Liver (tissue), 8 donors: ENCODE measurements at regions not wholly inside any gene's neighbourhood (a gene's known extent, or its start where the extent isn't known, plus 50 kb on each side); places are given as distances from the start of the nearest gene placed in this dataset.

Experiments used
- DNase-seq: peaks from one replicate; pipeline ENCODE4 v3.0.0-alpha.2; 2017; ENCODE audit warnings: low spot score
- H3K27ac ChIP-seq, 2 donors: one replicate each; pipeline ENCODE4 v1.7.0; 2013; ENCODE audit warnings: inconsistent platforms in 2 of 2, low read length in 2 of 2, control low read depth in 1 of 2, low read depth in 1 of 2, mild to moderate bottlenecking in 1 of 2
- H3K27me3 ChIP-seq, 4 donors: one replicate each; pipeline versions ENCODE4 v1.6.1 to v1.7.0; 2013; ENCODE audit warnings: low read length in 3 of 4, inconsistent platforms in 1 of 4, mild to moderate bottlenecking in 1 of 4, moderate library complexity in 1 of 4; ENCODE audit not compliant: control insufficient read depth in 4 of 4, insufficient read depth in 4 of 4
- H3K36me3 ChIP-seq, 4 donors: one replicate each; pipeline versions ENCODE4 v1.6.1 to v1.7.0; 2013; ENCODE audit warnings: low read length in 3 of 4, mild to moderate bottlenecking in 3 of 4, low read depth in 1 of 4, moderate library complexity in 1 of 4; ENCODE audit not compliant: control insufficient read depth in 4 of 4, insufficient read depth in 3 of 4
- H3K4me1 ChIP-seq, 4 donors: one replicate each; pipeline versions ENCODE4 v1.6.1 to v1.7.0; 2013; ENCODE audit warnings: low read length in 3 of 4, mild to moderate bottlenecking in 3 of 4, moderate library complexity in 1 of 4; ENCODE audit not compliant: control insufficient read depth in 4 of 4, insufficient read depth in 4 of 4
- H3K4me3 ChIP-seq, 3 donors: one replicate each; pipeline versions ENCODE4 v1.6.1 to v1.7.0; 2013; ENCODE audit warnings: low read length in 3 of 3, control low read depth in 1 of 3, low read depth in 1 of 3, mild to moderate bottlenecking in 1 of 3
- H3K9ac ChIP-seq, 2 donors: one replicate each; pipeline ENCODE4 v1.7.0; 2013; ENCODE audit warnings: low read length in 2 of 2, mild to moderate bottlenecking in 2 of 2, moderate library complexity in 2 of 2, control low read depth in 1 of 2, low read depth in 1 of 2
- H3K9me3 ChIP-seq, 4 donors: one replicate each; pipeline versions ENCODE4 v1.6.1 to v1.7.0; 2013; ENCODE audit warnings: low read length in 3 of 4; ENCODE audit not compliant: control insufficient read depth in 4 of 4
- ATF3 ChIP-seq: IDR thresholded peaks from 2 replicates; pipeline ENCODE4 v1.6.1; 2016; ENCODE audit warnings: antibody characterized with exemption
- CTCF ChIP-seq: fragments of 150-350 bp; IDR thresholded peaks from 2 replicates; pipeline ENCODE4 v1.5.1; 2017; ENCODE audit warnings: improper control_type of control experiment, low read depth, low read length; ENCODE audit not compliant: missing input control
- FOXA1 ChIP-seq: IDR thresholded peaks from 2 replicates; pipeline ENCODE4 v1.6.1; 2016; ENCODE audit warnings: antibody characterized with exemption
- FOXA2 ChIP-seq: IDR thresholded peaks from 2 replicates; pipeline ENCODE4 v1.6.1; 2016; ENCODE audit warnings: antibody characterized with exemption
- GABPA ChIP-seq, 2 donors: IDR thresholded peaks in 1 of 2; conservative IDR thresholded peaks in 1 of 2; 2 replicates each; pipeline ENCODE4 v1.6.1; 2016; ENCODE audit warnings: antibody characterized with exemption in 2 of 2, mild to moderate bottlenecking in 1 of 2, moderate library complexity in 1 of 2
- HNF4A ChIP-seq, 2 donors: conservative IDR thresholded peaks; 2 replicates each; pipeline ENCODE4 v1.6.1; 2016; ENCODE audit warnings: antibody characterized with exemption in 2 of 2, mild to moderate bottlenecking in 2 of 2
- HNF4G ChIP-seq: IDR thresholded peaks from 2 replicates; pipeline ENCODE4 v1.6.1; 2016; ENCODE audit warnings: antibody characterized with exemption
- MAX ChIP-seq: IDR thresholded peaks from 2 replicates; pipeline ENCODE4 v1.6.1; 2016; ENCODE audit warnings: antibody characterized with exemption
- RAD21 ChIP-seq, 2 donors: IDR thresholded peaks; 2 replicates each; pipeline ENCODE4 v1.6.1; 2016; ENCODE audit warnings: antibody characterized with exemption in 2 of 2, mild to moderate bottlenecking in 2 of 2
- RXRA ChIP-seq, 2 donors: IDR thresholded peaks; 2 replicates each; pipeline ENCODE4 v1.6.1; 2017 to 2018; ENCODE audit warnings: antibody characterized with exemption in 2 of 2, mild to moderate bottlenecking in 1 of 2
- SP1 ChIP-seq: IDR thresholded peaks from 2 replicates; pipeline ENCODE4 v1.6.1; 2018; ENCODE audit warnings: antibody characterized with exemption, mild to moderate bottlenecking
- TAF1 ChIP-seq: conservative IDR thresholded peaks from 2 replicates; pipeline ENCODE4 v1.6.1; 2016; ENCODE audit warnings: antibody characterized with exemption, mild to moderate bottlenecking
- YY1 ChIP-seq: IDR thresholded peaks from 2 replicates; pipeline ENCODE4 v1.6.1; 2016; ENCODE audit warnings: antibody characterized with exemption, mild to moderate bottlenecking
- ZBTB33 ChIP-seq: IDR thresholded peaks from 2 replicates; pipeline ENCODE4 v1.6.1; 2016; ENCODE audit warnings: antibody characterized with exemption
- WGBS: extraction: QIAGEN DNeasy Blood & Tissue Kit; methylation state at CpG from one replicate; pipeline ENCODE4 v1.1.7; 2013; 5-methylcytosine and 5-hydroxymethylcytosine counted together
- donor health status: healthy.
- donor health status: healthy.
- donor health status: healthy.
- donor health status: healthy.
- donor health status: healthy.

- no peak overlapping the region for H3K9ac ChIP-seq
- 85% methylated on average over 3 of the region's 3 CpGs for WGBS
- TF ChIP-seq TAF1 (no peak), YY1 (no peak), HNF4G (no peak), FOXA2 (no peak), GABPA (IDR thresholded peaks at IDR 0.05 in 1 of 2, conservative IDR thresholded peaks at IDR 0.05 in 1 of 2) (no peak), ATF3 (no peak)
These were observed 190.0 kb downstream of the EFHB start for GRCh38 chr3:19744047-19744446.

GRCh38 chr3:19742935-19743334, 191.1 kb downstream of the EFHB start:
- Histone ChIP-seq H3K9ac (no peak overlapping the region), H3K4me3 (no peak overlapping the region)
- no peak for DNase-seq

More at GRCh38 chr3:19744047-19744446, 190.0 kb downstream of the EFHB start:
- no peaks in the 10 kb centered on the region for H3K9me3 ChIP-seq
- H3K27ac ChIP-seq = no peak overlapping the region
- H3K4me1 ChIP-seq = no peaks in the 10 kb centered on the region
- H3K36me3 ChIP-seq = no peaks in the 10 kb centered on the region
- H3K27me3 ChIP-seq = peaks cover 0 to 1% (median 0%) of the 10 kb centered on the region in 4 donors
- H3K4me3 ChIP-seq = no peak overlapping the region
- no peak for DNase-seq

More at GRCh38 chr3:19742935-19743334, 191.1 kb downstream of the EFHB start:
- no peak for TF ChIP-seq FOXA1
- no peak for TF ChIP-seq MAX
- TF ChIP-seq CTCF = no peak
- TF ChIP-seq HNF4A (conservative IDR thresholded peaks at IDR 0.05) = no peak
- TF ChIP-seq RAD21 (IDR thresholded peaks at IDR 0.05) = no peak
- TF ChIP-seq YY1 = no peak
- no peak for TF ChIP-seq TAF1
- no peak for TF ChIP-seq SP1
- TF ChIP-seq HNF4G = no peak
- no peak for TF ChIP-seq RXRA (IDR thresholded peaks at IDR 0.05)
- TF ChIP-seq ZBTB33 = no peak
- Histone ChIP-seq H3K27ac (no peak overlapping the region), H3K9me3 (no peaks in the 10 kb centered on the region), H3K4me1 (no peaks in the 10 kb centered on the region), H3K36me3 (no peaks in the 10 kb centered on the region), H3K27me3 (no peaks in the 10 kb centered on the region)
